Retinal pigment epithelial cell (primary cell): ENCODE measurements at regions not wholly inside any gene's neighbourhood (a gene's known extent, or its start where the extent isn't known, plus 50 kb on each side); places are given as distances from the start of the nearest gene placed in this dataset.

Experiments used
- DNase-seq: peaks from one replicate; pipeline ENCODE4 v3.0.0-alpha.2; 2010; ENCODE audit warnings: low read depth
- H3K4me3 ChIP-seq: 2 replicates; pipeline ENCODE4 v1.5.1; 2011; ENCODE audit warnings: mild to moderate bottlenecking, low read length, control low read depth, moderate library complexity
- TF ChIP-seq, protein P1 (sequence below): conservative IDR thresholded peaks from 2 replicates; pipeline ENCODE4 v1.5.1; 2011; ENCODE audit warnings: low read depth, low read length, control low read depth, inconsistent platforms

DNA sequence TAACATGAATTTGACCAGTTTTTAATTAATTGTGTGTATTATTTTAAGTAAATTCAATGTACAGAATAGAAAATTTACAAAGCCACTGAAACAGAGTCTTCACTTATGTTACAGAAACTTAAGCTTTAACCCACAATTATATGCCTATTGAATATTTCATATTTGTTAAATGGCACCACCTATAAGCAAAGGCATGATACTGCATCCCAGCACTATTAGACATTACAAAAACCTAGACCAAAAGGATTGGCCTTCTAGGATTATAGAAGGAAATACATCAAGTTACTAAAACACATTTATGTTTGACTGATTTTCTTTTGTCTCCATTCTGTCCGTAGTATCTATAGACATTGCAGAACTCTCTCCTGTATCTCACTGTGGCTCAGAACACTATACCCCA is 578.1 kb downstream of the AJAP1 start:
- DNase-seq, result no peak
- TF ChIP-seq, protein P1, sequence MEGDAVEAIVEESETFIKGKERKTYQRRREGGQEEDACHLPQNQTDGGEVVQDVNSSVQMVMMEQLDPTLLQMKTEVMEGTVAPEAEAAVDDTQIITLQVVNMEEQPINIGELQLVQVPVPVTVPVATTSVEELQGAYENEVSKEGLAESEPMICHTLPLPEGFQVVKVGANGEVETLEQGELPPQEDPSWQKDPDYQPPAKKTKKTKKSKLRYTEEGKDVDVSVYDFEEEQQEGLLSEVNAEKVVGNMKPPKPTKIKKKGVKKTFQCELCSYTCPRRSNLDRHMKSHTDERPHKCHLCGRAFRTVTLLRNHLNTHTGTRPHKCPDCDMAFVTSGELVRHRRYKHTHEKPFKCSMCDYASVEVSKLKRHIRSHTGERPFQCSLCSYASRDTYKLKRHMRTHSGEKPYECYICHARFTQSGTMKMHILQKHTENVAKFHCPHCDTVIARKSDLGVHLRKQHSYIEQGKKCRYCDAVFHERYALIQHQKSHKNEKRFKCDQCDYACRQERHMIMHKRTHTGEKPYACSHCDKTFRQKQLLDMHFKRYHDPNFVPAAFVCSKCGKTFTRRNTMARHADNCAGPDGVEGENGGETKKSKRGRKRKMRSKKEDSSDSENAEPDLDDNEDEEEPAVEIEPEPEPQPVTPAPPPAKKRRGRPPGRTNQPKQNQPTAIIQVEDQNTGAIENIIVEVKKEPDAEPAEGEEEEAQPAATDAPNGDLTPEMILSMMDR, result no peak
- H3K4me3 ChIP-seq, result no peak overlapping the region

DNA sequence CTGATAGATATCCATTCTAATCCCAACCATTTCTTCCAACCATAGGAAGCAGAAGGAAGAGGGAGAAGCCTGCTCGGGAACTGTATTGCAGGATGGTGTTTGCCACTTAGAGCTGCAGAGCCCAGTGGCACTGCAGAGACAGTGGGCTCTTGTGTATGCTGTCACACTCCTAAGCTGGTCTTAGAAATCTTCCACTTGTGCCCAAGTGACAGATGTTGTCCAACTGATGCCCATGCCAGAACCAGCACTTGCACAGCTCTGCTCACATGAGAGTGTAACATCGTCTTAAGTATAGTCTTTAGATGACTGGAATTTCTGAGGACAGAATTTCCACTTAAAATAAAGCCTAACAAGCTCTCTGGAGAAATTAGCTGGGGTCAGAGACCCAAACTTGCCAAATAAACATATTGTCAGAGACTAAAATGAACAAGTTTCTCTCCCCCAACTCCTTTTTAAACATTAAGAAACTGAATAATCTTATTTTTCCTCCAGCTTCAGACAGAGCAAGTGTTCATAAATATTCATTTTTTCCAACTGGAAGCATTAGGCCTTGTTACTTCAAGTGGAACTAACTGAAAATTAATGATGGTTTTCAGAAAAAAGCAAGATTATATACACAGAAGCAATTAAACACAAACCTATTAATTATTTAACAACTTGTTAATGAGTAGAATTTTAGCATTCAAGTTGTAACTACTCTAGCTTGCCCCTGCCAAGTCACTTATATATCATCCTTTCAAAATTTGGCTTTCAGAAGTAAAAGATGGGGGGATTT is 577.3 kb downstream of the AJAP1 start:
- H3K4me3 ChIP-seq, result no peak overlapping the region
- no peak for DNase-seq
- TF ChIP-seq, protein P1, result no peak

DNA sequence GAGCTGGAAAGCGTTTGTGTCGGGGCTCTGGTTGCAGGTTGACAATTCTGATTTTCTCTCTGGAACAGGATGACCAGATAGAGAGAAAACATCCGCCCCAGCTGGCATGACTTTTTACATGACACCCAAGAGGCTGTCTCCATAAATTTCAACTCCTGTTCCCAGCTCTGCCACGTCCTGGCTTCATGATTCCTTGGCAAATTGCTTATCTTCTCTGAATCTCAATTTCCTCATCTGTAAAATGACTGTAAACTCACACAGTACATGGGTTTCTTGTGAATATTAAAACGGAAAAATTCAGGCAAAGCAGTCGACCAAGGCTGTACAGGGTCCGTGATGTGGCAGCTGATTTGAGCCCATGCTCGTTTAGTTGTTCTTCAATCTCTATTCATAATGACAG is 572.7 kb downstream of the AJAP1 start:
- no peak for DNase-seq
- no peak overlapping the region for H3K4me3 ChIP-seq
- TF ChIP-seq, protein P1, result no peak

DNA sequence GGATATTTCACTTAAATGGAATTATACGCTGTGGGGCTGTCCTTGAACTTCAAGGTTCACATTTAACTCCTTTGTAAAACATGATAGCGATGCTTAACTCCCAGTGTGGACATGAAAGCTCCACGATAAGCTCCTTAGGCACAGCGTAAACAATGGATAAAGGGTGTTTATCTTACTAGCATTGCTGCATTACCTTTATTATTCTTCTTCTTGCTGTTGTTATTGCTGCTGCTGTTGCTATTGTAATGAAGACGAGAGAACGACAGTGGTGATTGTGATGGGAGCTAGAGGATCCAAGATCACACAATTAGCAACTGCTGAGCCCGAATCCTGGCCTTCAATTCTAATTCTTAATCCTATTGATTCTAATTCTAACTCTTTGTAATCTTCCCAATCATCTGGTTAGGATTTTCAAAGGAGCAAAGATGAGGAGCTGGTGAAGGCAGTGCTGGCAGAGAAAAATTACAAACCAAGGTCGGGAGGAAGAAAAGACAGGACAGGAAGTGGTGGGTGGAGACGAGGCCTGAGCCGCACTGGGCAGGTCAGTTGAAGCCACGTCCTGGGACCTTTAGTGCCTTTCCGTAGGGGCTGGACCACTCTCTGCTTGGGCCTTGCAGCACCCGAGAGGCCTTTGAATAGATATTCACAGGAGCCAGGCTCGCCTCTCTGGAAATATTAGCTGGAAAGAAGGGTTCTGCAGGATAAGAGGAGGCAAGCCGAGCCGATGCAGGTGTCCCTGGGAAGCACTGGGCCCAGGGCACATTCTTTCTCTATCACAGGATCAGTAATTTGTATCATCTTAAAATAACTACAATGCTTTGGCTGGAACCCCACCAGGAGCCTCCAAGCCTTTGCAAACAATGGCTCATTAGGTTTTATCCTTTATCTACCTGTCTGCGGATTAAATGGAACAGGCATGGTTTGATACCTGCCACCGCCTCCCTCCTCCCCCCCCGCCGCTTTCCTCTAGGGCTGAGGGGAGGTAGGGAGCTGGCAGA is 571.6 kb downstream of the AJAP1 start:
- no peak overlapping the region for H3K4me3 ChIP-seq
- no peak for DNase-seq
- TF ChIP-seq, protein P1, result no peak

- TF ChIP-seq, protein P1, result no peak
- no peak for DNase-seq
Observed at GRCh38 chr1:5223206-5223605, 568.8 kb downstream of the AJAP1 start.

DNA sequence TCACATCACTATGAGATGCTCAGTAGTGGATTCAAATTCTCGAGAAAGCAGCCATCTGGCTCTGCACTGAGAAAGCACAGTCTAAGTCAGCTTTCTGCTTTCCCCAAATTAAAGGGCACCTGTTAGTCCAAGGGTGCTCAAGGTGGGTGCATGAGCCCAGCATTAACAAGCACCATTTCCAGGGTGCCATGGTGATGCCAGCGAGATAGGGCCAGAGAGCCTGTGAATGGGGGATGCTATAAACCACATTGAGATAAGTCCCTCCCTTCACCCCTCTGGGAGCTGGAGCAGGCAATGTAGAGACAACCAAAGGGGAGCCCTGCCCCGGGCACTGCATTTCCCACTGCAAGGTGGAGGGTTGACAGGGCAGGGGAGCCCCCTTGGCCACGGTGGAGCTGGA is 568.2 kb downstream of the AJAP1 start:
- no peak for DNase-seq
- TF ChIP-seq, protein P1, result no peak
- H3K4me3 ChIP-seq, result no peak overlapping the region

More at GRCh38 chr1:5223206-5223605, 568.8 kb downstream of the AJAP1 start:
- H3K4me3 ChIP-seq, result no peak overlapping the region
